Thyroid gland (tissue), 4 donors: ENCODE measurements at regions not wholly inside any gene's neighbourhood (a gene's known extent, or its start where the extent isn't known, plus 50 kb on each side); places are given as distances from the start of the nearest gene placed in this dataset.
"Not testable (repeated sequence)": the region's sequence is repeated elsewhere in the genome, so short reads cannot be mapped to it uniquely, and the experiment has no call there.

Experiments
- DNase-seq, 2 donors: peaks; one replicate each; pipeline ENCODE4 v3.0.0-alpha.2; 2019
- H3K27ac ChIP-seq, 3 donors: fragments of 200-600 bp; sonication (generic); 1 replicate in 2 of 3; 2 replicates in 1 of 3; pipeline ENCODE4 v1.5.1; 2016 to 2019; ENCODE audit warnings: mild to moderate bottlenecking in 1 of 3, moderate library complexity in 1 of 3
- H3K27me3 ChIP-seq: fragments of 200-600 bp; sonication (generic); one replicate; pipeline ENCODE4 v1.5.1; 2019
- H3K36me3 ChIP-seq, 2 donors: fragments of 200-600 bp; sonication (generic); one replicate each; pipeline ENCODE4 v1.5.1; 2016 to 2019
- H3K4me1 ChIP-seq, 2 donors: fragments of 200-600 bp; sonication (generic); one replicate each; pipeline ENCODE4 v1.5.1; 2017 to 2019
- H3K4me3 ChIP-seq, 3 donors: fragments of 200-600 bp; sonication (generic); replicated peaks in 1 of 3; 1 replicate in 2 of 3; 2 replicates in 1 of 3; pipeline ENCODE4 v1.5.1; 2016; ENCODE audit warnings: mild to moderate bottlenecking in 1 of 3
- H3K9me3 ChIP-seq: fragments of 200-600 bp; sonication (generic); one replicate; pipeline ENCODE4 v1.5.1; 2017
- POLR2A ChIP-seq, 2 donors: fragments of 450-650 bp; IDR thresholded peaks; one replicate each; pipeline ENCODE4 v1.6.1; 2017; ENCODE audit warnings: antibody characterized with exemption in 2 of 2, mild to moderate bottlenecking in 2 of 2, moderate library complexity in 1 of 2
- WGBS, 2 donors: methylation state at CpG; one replicate each; pipeline ENCODE4 v1.1.5; 2017; 5-methylcytosine and 5-hydroxymethylcytosine counted together
- intact Hi-C: fragments of 100-400 bp; cut with DNase I; formaldehyde crosslinking; loops from one replicate; pipeline ENCODE4 v1.15.1; 2023
- TF ChIP-seq, protein P1 (sequence below), 6 experiments: fragments of 200-600 bp in 3 of 6; fragments of 450-650 bp in 3 of 6; sonication (generic) in 3 of 6; IDR thresholded peaks; one replicate each; pipeline ENCODE4 v1.5.1; 2016 to 2019; ENCODE audit warnings: antibody characterized with exemption in 6 of 6, mild to moderate bottlenecking in 2 of 6, inconsistent platforms in 1 of 6, moderate library complexity in 1 of 6

DNA sequence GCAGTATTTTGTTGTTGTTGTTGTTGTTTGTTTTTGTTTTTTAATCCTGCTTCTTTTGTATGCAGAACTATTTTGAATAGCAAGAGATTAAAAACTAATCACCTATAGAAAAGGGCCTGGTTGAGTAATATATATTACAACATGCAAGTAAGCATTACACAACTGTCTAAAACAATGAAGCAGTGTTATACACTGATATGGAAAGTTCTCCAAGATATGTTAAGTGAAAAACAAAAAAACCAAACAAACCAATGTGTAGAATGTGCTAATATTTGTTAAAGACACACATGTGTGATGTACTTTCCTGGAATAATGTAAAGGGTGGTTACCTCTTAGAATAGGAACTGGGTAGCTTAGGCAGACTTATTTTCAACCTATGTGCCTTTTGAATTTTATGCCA lies 117.4 kb downstream of the ZNF365 start:
- H3K4me3 ChIP-seq, result no peak overlapping the region
- intact Hi-C loops, result no loop called here
- TF ChIP-seq POLR2A (IDR thresholded peaks at IDR 0.05), result no peak
- TF ChIP-seq, protein P1, sequence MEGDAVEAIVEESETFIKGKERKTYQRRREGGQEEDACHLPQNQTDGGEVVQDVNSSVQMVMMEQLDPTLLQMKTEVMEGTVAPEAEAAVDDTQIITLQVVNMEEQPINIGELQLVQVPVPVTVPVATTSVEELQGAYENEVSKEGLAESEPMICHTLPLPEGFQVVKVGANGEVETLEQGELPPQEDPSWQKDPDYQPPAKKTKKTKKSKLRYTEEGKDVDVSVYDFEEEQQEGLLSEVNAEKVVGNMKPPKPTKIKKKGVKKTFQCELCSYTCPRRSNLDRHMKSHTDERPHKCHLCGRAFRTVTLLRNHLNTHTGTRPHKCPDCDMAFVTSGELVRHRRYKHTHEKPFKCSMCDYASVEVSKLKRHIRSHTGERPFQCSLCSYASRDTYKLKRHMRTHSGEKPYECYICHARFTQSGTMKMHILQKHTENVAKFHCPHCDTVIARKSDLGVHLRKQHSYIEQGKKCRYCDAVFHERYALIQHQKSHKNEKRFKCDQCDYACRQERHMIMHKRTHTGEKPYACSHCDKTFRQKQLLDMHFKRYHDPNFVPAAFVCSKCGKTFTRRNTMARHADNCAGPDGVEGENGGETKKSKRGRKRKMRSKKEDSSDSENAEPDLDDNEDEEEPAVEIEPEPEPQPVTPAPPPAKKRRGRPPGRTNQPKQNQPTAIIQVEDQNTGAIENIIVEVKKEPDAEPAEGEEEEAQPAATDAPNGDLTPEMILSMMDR (IDR thresholded peaks at IDR 0.05), result no peak
- no peaks in the 10 kb centered on the region for H3K4me1 ChIP-seq
- DNase-seq, result no peak
- no peaks in the 10 kb centered on the region for H3K9me3 ChIP-seq
- no peaks in the 10 kb centered on the region for H3K27me3 ChIP-seq
- H3K27ac ChIP-seq, result no peak overlapping the region
- no peaks in the 10 kb centered on the region for H3K36me3 ChIP-seq

DNA sequence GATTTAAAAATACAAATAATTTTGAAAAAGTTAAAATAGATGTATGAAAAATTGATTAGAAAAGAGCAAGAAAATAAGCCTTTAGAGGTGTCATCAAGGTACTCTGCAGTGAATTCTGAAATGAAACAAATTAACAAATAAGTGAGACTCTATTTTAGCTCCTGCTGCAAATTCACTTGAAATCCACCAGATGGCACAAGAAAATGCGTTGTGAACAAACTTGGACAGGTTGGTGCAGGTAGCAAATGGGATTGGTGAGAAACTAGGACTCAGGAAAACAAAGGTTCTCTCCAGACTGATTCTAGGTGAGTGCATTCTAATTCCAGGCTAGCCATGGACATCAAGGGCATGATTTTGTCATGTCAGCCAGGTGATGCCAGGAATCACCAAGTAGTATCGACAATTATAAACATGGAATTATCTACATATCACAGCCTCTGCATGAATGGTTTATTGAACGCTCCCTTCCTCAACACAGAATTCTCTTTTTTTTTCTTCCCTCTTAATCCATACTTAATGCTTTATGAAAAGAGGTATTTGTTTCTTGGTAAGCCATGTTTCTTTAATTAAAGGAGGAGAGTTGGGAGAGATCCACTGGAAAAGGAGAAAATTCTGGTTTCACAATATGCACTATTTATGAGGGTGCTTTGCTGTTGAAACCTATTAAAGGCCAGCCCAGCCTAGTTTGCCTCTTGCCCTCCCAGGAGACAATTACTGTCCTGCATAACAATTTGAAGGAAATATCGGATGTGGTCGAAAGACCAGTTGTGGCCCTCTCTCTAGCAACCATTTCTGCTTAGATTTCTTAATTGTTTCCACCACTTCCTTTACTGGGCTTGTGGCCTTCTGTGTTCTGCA lies 118.1 kb downstream of the ZNF365 start:
- no peaks in the 10 kb centered on the region for H3K36me3 ChIP-seq
- intact Hi-C loops, result no loop called here
- TF ChIP-seq, protein P1 (IDR thresholded peaks at IDR 0.05), result peak in 4 of 6 experiments; percentile 12 to 47 (median 44)
- TF ChIP-seq POLR2A (IDR thresholded peaks at IDR 0.05), result no peak
- DNase-seq, result no peak
- no peak overlapping the region for H3K4me3 ChIP-seq
- H3K9me3 ChIP-seq, result no peaks in the 10 kb centered on the region
- no peak overlapping the region for H3K27ac ChIP-seq
- H3K27me3 ChIP-seq, result no peaks in the 10 kb centered on the region
- no peaks in the 10 kb centered on the region for H3K4me1 ChIP-seq
- WGBS, 2 donors, result 64 to 70% methylated on average over 5 of the region's 5 CpGs

DNA sequence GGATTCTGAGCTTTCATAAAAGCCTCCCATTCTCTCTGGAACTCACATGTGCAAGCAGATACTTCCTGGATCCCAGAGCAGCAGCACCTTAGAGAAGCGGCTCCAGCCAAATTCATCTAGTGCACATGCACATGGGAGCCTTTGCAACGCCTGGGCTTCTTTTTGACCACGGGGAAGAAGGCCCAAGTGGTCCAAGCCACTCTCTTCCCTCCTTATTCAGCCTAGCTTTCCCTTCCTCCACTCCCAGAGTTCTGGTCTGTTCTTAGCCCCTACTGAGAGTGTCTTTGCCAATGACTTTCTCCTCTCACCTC lies 118.7 kb downstream of the ZNF365 start:
- no peak for TF ChIP-seq POLR2A (IDR thresholded peaks at IDR 0.05)
- TF ChIP-seq, protein P1 (IDR thresholded peaks at IDR 0.05), result no peak
- intact Hi-C loops, result no loop called here
- Histone ChIP-seq H3K9me3 (no peaks in the 10 kb centered on the region), H3K27me3 (no peaks in the 10 kb centered on the region), H3K27ac (no peak overlapping the region), H3K4me1 (no peaks in the 10 kb centered on the region), H3K4me3 (no peak overlapping the region), H3K36me3 (no peaks in the 10 kb centered on the region)
- DNase-seq, result no peak
- WGBS, 2 donors, result 81 to 91% methylated on average over 3 of the region's 3 CpGs

DNA sequence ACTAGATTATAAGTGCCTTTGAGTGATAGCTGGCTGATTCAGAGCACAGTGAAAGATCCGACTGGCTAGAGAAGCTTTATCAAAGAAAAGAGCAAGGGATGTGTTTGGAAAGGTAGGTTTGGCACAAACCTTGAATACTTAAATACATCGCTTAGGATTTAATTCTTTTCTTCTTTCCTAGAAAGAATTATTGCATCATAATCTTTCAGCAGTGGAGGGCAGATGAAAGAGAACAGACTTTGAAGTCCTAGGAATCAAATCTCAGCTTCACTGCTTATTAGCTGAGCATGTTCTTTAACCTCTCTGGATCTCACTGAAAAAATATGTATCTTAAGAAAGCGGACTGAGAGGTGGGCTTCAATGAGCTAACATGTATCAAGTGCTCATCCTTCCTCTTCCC lies 122.8 kb downstream of the ZNF365 start:
- H3K4me3 ChIP-seq, result no peak overlapping the region
- H3K36me3 ChIP-seq, result no peaks in the 10 kb centered on the region
- no peaks in the 10 kb centered on the region for H3K9me3 ChIP-seq
- no peaks in the 10 kb centered on the region for H3K27me3 ChIP-seq
- intact Hi-C loops, result no loop called here
- WGBS, 2 donors, result 81 to 85% methylated on average over 3 of the region's 3 CpGs
- H3K4me1 ChIP-seq, result no peaks in the 10 kb centered on the region
- TF ChIP-seq POLR2A (IDR thresholded peaks at IDR 0.05), result no peak
- TF ChIP-seq, protein P1 (IDR thresholded peaks at IDR 0.05), result no peak
- DNase-seq, result no peak
- H3K27ac ChIP-seq, result no peak overlapping the region

DNA sequence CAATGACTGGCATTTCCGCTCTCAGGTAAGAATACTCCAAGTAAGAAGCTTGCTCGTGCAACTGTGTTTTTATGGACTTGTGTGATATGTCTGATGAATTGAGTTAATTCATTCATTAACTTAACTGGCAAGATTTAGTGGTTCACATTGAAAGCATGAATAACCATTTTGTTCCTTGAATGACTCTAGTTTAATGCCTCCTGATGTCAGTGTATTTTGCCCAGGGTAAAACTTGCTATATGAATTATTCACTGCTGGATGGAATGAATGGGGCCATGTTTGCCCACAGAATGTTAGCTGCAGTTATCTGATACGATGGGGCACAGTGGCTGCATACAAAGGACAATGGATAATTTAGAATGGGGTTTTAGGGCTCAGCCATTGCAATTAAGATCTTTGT lies 124.1 kb downstream of the ZNF365 start:
- Histone ChIP-seq H3K9me3 (no peaks in the 10 kb centered on the region), H3K4me1 (no peaks in the 10 kb centered on the region), H3K27me3 (no peaks in the 10 kb centered on the region), H3K27ac (no peak overlapping the region), H3K4me3 (no peak overlapping the region), H3K36me3 (no peaks in the 10 kb centered on the region)
- intact Hi-C loops, result no loop called here
- DNase-seq, result no peak
- 69 to 75% methylated on average over 3 of the region's 3 CpGs for WGBS, 2 donors
- TF ChIP-seq POLR2A (IDR thresholded peaks at IDR 0.05), result no peak
- TF ChIP-seq, protein P1 (IDR thresholded peaks at IDR 0.05), result no peak

DNA sequence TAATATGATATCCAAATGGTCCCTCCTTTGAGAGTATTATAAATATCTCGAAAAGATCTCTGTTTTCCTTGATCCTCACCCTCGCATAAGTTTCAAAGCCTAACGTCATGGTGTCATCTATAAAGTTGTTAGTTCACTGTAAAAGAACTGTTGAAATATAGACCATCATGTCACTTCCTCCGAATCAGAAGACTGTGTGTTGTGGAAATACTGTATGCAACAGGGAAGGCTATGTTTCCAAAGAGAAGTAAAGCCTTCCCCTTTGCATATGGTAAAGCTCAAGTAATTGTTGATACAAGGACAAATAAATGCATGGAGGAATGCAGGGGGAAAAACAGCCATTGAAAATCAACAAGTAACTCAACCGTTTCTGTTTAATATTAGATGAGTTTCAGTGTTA lies 125.9 kb downstream of the ZNF365 start:
- DNase-seq, H3K27ac ChIP-seq, intact Hi-C loops, H3K36me3 ChIP-seq, H3K27me3 ChIP-seq, H3K9me3 ChIP-seq, H3K4me1 ChIP-seq, H3K4me3 ChIP-seq: not testable (repeated sequence)
- 54 to 83% methylated on average over 4 to 5 of the region's 5 CpGs for WGBS, 2 donors
